ENCODE measurements at regions not wholly inside any gene's neighbourhood (a gene's known extent, or its start where the extent isn't known, plus 50 kb on each side); places are given as distances from the start of the nearest gene placed in this dataset.

DNA sequence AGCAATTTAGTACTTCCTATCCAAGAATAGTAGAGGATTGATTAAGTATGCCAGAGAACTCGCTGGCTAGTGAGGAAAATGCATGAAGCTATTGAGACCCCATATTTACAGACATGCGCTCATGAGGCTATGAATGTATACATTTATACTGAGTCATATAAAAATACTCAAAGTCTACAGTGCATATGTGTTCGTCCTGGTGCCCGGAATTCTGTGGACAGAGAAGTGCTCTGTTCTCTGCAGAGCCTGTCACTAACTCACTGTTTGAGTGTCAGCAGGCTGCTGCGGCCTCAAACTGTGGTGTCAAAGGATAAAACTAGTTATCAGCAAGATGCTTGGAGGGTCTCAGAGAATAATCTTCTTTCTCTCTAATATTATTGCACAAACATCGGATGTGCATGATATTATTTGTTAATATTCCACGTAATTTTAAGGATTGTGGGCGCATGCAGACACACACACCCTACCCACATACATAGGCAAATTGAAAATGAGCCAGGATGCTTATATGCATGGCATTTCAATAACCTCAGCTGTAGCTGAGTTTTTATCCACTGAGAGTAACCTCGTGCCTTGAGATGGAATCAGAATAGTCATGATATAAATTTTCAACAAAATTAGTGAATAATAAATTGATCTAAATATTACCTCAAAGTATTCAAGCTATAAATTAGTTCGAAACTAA lies 50.0 kb upstream of the TSC22D2 start:
- Mint-ChIP-seq H3K27ac (no peak overlapping the region), H3K9me3 (no peaks in the 10 kb centered on the region), H3K4me3 (no peak overlapping the region), H3K4me1 (ENCODE audit: low read depth in 2 of 2) (no peaks in the 10 kb centered on the region), H3K27me3 (peaks cover 0 to 5% of the 10 kb centered on the region in 2 donors), H3K36me3 (no peaks in the 10 kb centered on the region)
- ATAC-seq (no peak), DNase-seq (ENCODE audit: low spot score) (no peak)

DNA sequence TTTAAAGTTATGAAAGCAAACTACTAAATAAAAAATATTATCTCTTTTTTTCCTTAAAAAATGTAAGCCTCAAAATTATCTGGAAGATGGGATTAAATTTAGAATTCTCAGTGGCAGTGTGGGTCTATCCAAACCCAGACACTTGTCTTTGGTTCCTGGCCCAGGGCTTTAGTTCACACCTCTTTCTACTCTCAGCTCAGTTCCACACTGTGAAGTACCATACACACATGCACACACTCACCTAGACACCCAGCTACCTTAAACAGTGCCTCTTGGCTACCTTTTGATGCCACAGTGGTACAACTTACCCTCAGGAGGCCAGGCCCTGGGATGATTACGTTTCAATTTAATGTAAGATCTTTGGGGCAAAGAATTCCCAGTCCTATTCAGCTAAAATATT lies 51.0 kb upstream of the TSC22D2 start:
- H3K4me1 Mint-ChIP-seq (ENCODE audit: low read depth in 2 of 2): no peaks in the 10 kb centered on the region
- peaks cover 0 to 5% of the 10 kb centered on the region in 2 donors for H3K27me3 Mint-ChIP-seq
- ATAC-seq: no peak
- DNase-seq (ENCODE audit: low spot score): no peak
- H3K27ac Mint-ChIP-seq: no peak overlapping the region
- no peaks in the 10 kb centered on the region for H3K36me3 Mint-ChIP-seq
- H3K9me3 Mint-ChIP-seq: no peaks in the 10 kb centered on the region
- H3K4me3 Mint-ChIP-seq: no peak overlapping the region

DNA sequence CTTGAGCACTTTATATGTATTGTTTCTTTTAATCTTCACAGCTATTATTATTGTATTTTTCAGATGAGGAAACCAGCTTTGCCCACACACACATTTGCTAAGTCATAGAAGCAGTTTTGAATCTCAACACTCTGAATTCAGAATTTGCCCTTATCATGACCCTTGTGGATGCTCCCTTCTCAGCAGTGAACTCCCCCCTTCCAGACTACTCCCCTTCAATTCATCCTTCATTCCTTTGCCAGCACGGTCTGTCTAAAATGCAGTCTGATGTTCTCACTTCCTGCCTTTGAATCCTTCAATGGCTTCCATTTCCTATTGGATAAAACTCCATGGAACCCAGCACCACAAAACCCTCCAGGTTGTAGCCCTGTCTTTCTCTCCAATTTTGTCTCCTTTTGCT lies 52.5 kb upstream of the TSC22D2 start:
- Mint-ChIP-seq H3K9me3 (no peaks in the 10 kb centered on the region), H3K36me3 (no peaks in the 10 kb centered on the region), H3K4me1 (ENCODE audit: low read depth in 2 of 2) (no peaks in the 10 kb centered on the region), H3K4me3 (no peak overlapping the region), H3K27ac (no peak overlapping the region), H3K27me3 (no peaks in the 10 kb centered on the region)
- DNase-seq (ENCODE audit: low spot score) (no peak), ATAC-seq (no peak)

DNA sequence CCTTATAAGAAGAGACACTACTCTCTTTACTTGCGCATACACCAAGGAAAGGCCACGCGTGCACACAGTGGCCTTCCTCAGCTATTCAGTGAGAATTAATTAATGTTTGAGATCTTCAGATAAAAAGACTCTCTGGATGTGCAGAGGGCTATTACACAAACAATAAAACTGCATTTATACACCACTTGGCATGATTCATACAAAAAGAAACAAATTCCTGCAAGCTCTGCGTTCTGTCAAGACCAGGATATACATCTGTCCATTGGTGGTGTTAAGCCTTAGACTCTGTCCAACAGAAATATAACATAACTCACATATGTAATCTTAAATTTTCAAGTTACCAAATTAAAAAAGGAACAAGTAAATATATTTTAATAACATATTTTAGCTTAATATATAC lies 55.2 kb upstream of the TSC22D2 start:
- Mint-ChIP-seq H3K9me3 (no peaks in the 10 kb centered on the region), H3K4me1 (ENCODE audit: low read depth in 2 of 2) (no peaks in the 10 kb centered on the region), H3K4me3 (no peak overlapping the region), H3K36me3 (no peaks in the 10 kb centered on the region), H3K27ac (no peak overlapping the region), H3K27me3 (peaks cover 3 to 8% of the 10 kb centered on the region in 2 donors)
- no peak for ATAC-seq
- DNase-seq (ENCODE audit: low spot score): no peak

DNA sequence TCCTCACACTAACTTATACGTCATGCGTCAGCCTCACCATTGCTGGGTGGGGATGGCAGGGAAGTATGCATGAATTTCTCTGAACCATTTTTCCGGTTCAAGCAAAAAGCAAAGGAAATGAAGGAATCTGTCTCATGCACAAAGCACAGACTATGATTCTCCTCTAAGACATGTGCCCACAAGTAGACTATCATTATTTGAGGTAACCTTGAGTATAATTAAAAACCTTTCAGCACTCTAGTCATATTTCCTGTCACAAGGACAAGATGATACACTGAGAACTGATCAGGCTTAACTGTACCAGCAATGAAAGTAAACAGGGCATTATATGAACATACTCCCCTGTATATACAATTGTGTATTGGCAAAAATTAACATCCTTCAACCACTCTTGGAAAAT lies 56.7 kb upstream of the TSC22D2 start:
- H3K9me3 Mint-ChIP-seq: no peaks in the 10 kb centered on the region
- no peak for ATAC-seq
- DNase-seq (ENCODE audit: low spot score): no peak
- H3K27me3 Mint-ChIP-seq: peaks cover 4 to 18% of the 10 kb centered on the region in 2 donors
- H3K4me3 Mint-ChIP-seq: no peak overlapping the region
- no peaks in the 10 kb centered on the region for H3K4me1 Mint-ChIP-seq (ENCODE audit: low read depth in 2 of 2)
- H3K36me3 Mint-ChIP-seq: no peaks in the 10 kb centered on the region
- no peak overlapping the region for H3K27ac Mint-ChIP-seq

- Mint-ChIP-seq H3K36me3 (no peaks in the 10 kb centered on the region), H3K4me1 (ENCODE audit: low read depth in 2 of 2) (no peaks in the 10 kb centered on the region), H3K27ac (no peak overlapping the region), H3K9me3 (no peaks in the 10 kb centered on the region), H3K27me3 (peaks cover 10 to 25% of the 10 kb centered on the region in 2 donors), H3K4me3 (no peak overlapping the region)
- ATAC-seq (no peak), DNase-seq (ENCODE audit: low spot score) (no peak)
These were observed 58.6 kb upstream of the TSC22D2 start for GRCh38 chr3:150349314-150350097.

DNA sequence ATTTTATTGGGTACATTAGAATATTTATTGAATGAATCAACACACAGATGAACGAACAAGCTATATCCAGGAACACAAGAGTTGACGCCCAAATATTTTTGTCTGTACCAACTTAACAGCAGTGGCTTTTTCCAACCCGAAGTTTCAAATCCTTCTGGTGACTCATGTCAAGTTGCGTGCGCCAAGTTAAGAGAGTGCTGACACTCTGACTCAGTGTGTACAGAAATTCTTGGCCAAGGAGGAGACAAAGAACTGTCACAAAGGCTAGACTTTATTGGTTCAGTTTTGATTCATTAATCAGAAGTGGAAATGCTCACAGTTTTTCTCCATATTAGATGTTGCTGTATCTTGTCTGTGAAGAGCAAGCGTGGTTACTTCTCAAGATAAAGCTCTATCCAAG lies 59.6 kb upstream of the TSC22D2 start:
- Mint-ChIP-seq H3K9me3 (no peaks in the 10 kb centered on the region), H3K36me3 (no peaks in the 10 kb centered on the region), H3K27me3 (peaks cover 10 to 30% of the 10 kb centered on the region in 2 donors), H3K4me1 (ENCODE audit: low read depth in 2 of 2) (no peaks in the 10 kb centered on the region), H3K4me3 (no peak overlapping the region), H3K27ac (no peak overlapping the region)
- DNase-seq (ENCODE audit: low spot score) (no peak), ATAC-seq (no peak)

- Mint-ChIP-seq H3K9me3 (no peaks in the 10 kb centered on the region), H3K36me3 (no peaks in the 10 kb centered on the region), H3K27ac (no peak overlapping the region), H3K4me1 (ENCODE audit: low read depth in 2 of 2) (no peaks in the 10 kb centered on the region), H3K4me3 (no peak overlapping the region), H3K27me3 (peaks cover 10 to 30% of the 10 kb centered on the region in 2 donors)
- no peak for DNase-seq (ENCODE audit: low spot score)
- no peak for ATAC-seq
These were observed 60.9 kb upstream of the TSC22D2 start for GRCh38 chr3:150346981-150347863.

GRCh38 chr3:150346266-150346665 lies 61.8 kb upstream of the TSC22D2 start:
- no peaks in the 10 kb centered on the region for H3K9me3 Mint-ChIP-seq
- DNase-seq (ENCODE audit: low spot score) (no peak), ATAC-seq (no peak)
- H3K27ac Mint-ChIP-seq: no peak overlapping the region
- H3K4me1 Mint-ChIP-seq (ENCODE audit: low read depth in 2 of 2): no peaks in the 10 kb centered on the region
- no peaks in the 10 kb centered on the region for H3K36me3 Mint-ChIP-seq
- H3K27me3 Mint-ChIP-seq: peaks cover 10 to 30% of the 10 kb centered on the region in 2 donors
- H3K4me3 Mint-ChIP-seq: no peak overlapping the region

- H3K4me3 Mint-ChIP-seq: no peak overlapping the region
- no peak overlapping the region for H3K27ac Mint-ChIP-seq
- no peaks in the 10 kb centered on the region for H3K9me3 Mint-ChIP-seq
- ATAC-seq: no peak
- peaks cover 12 to 30% of the 10 kb centered on the region in 2 donors for H3K27me3 Mint-ChIP-seq
- H3K36me3 Mint-ChIP-seq: no peaks in the 10 kb centered on the region
- H3K4me1 Mint-ChIP-seq (ENCODE audit: low read depth in 2 of 2): no peaks in the 10 kb centered on the region
- DNase-seq (ENCODE audit: low spot score): no peak
These were observed 63.0 kb upstream of the TSC22D2 start for GRCh38 chr3:150345021-150345538.

GRCh38 chr3:150344079-150344759 lies 63.9 kb upstream of the TSC22D2 start:
- no peak overlapping the region for H3K4me3 Mint-ChIP-seq
- DNase-seq (ENCODE audit: low spot score) (no peak), ATAC-seq (no peak)
- H3K27ac Mint-ChIP-seq: no peak overlapping the region
- H3K4me1 Mint-ChIP-seq (ENCODE audit: low read depth in 2 of 2): no peaks in the 10 kb centered on the region
- H3K27me3 Mint-ChIP-seq: peaks cover 12 to 33% of the 10 kb centered on the region in 2 donors
- H3K36me3 Mint-ChIP-seq: no peaks in the 10 kb centered on the region
- no peaks in the 10 kb centered on the region for H3K9me3 Mint-ChIP-seq

DNA sequence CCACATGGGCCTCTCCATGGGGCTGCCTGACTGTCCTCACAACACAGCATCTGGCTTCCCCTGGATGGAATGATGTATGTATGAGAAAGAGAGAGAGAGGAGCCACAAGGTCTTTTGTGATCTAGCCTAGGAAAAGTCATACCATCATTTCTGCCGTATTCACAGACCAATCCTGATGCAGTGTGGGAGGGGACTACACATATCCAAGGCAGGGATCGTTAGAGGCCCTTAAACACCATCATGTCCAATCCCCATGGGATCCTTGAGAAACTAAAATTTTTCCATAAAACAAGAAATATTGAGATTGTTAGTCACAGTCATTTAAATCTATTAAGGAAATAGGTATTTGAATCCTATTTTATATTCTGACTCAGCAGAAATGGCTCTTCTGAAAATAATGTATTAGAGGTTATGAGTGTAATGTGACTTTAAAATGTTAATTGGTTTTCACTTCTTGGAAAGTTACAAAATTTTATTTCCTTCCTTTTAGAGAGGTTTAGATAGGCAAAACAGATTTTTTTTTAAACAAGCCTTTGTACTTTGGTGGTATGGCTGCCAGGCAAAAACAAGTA lies 65.1 kb upstream of the TSC22D2 start:
- DNase-seq (ENCODE audit: low spot score): no peak
- H3K4me3 Mint-ChIP-seq: no peak overlapping the region

GRCh38 chr3:150341891-150342290 lies 66.2 kb upstream of the TSC22D2 start:
- Mint-ChIP-seq H3K36me3 (no peaks in the 10 kb centered on the region), H3K9me3 (no peaks in the 10 kb centered on the region), H3K4me3 (no peak overlapping the region), H3K27me3 (peaks cover 25 to 38% of the 10 kb centered on the region in 2 donors), H3K27ac (no peak overlapping the region), H3K4me1 (ENCODE audit: low read depth in 2 of 2) (no peaks in the 10 kb centered on the region)
- ATAC-seq (no peak), DNase-seq (ENCODE audit: low spot score) (no peak)

More for the DNA sequence above, 65.1 kb upstream of the TSC22D2 start:
- Mint-ChIP-seq H3K9me3 (no peaks in the 10 kb centered on the region), H3K36me3 (no peaks in the 10 kb centered on the region), H3K27ac (no peak overlapping the region), H3K4me1 (ENCODE audit: low read depth in 2 of 2) (no peaks in the 10 kb centered on the region), H3K27me3 (peaks cover 21 to 38% of the 10 kb centered on the region in 2 donors)
- no peak for ATAC-seq
